ENCODE measurements at regions not wholly inside any gene's neighbourhood (a gene's known extent, or its start where the extent isn't known, plus 50 kb on each side); places are given as distances from the start of the nearest gene placed in this dataset.

DNA sequence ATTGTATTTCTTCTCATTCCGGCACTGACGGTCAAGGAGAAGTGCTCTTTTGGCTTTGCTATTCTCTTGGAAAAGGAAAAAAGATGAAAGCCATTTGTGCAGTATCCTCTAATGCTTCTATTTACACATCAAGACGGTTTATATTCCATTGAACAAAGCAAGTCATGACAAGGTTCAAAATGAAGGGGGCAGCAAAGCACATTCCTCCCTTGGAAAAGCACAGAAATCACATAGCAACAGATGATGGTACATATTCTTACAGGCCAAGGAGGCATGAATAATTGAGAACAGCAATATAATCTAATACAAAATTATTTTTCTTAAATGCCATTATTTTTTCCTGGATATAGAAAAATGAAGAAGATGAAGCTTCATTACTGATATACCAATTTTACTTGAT is 508.2 kb upstream of the JAG1 start:
- TF ChIP-seq POLR2A (IDR thresholded peaks at IDR 0.05) (no peak), CTCF (IDR thresholded peaks at IDR 0.05) (no peak)
- Histone ChIP-seq H3K36me3 (no peaks in the 10 kb centered on the region), H3K9me3 (peaks cover 0 to 4% (median 0%) of the 10 kb centered on the region in 4 donors), H3K4me3 (no peak overlapping the region), H3K27me3 (no peaks in the 10 kb centered on the region), H3K4me1 (no peaks in the 10 kb centered on the region), H3K27ac (no peak overlapping the region)
- no peak for DNase-seq

DNA sequence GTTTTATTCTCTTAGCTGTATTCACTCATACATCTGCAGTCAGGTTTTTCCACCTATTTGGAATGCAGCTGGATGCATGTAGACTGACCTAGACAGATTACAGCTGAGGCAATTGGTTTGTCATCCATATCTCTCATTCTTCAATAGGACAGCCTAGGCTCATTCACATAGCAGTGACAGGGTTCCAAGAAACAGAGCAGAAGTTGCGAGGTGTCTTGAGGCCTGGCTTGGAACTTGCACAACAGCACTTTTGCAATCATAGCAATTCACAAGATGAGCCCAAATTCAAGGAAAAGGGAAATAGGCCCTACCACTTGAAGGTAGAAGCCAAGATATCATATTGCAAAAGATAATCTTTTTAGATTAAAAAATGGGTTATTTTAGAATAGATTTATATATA is 508.9 kb upstream of the JAG1 start:
- no peaks in the 10 kb centered on the region for H3K36me3 ChIP-seq
- H3K27me3 ChIP-seq = no peaks in the 10 kb centered on the region
- peaks cover 0 to 4% (median 0%) of the 10 kb centered on the region in 4 donors for H3K9me3 ChIP-seq
- H3K4me1 ChIP-seq = no peaks in the 10 kb centered on the region
- no peak overlapping the region for H3K27ac ChIP-seq
- no peak for TF ChIP-seq POLR2A (IDR thresholded peaks at IDR 0.05)
- no peak for TF ChIP-seq CTCF (IDR thresholded peaks at IDR 0.05)
- DNase-seq = no peak
- no peak overlapping the region for H3K4me3 ChIP-seq

GRCh38 chr20:11186301-11187008 is 512.7 kb upstream of the JAG1 start:
- no peaks in the 10 kb centered on the region for H3K27me3 ChIP-seq

GRCh38 chr20:11188843-11189603 is 515.2 kb upstream of the JAG1 start:
- no peak for DNase-seq
- Histone ChIP-seq H3K27ac (no peak overlapping the region), H3K36me3 (no peaks in the 10 kb centered on the region), H3K9me3 (peaks cover 0 to 4% (median 0%) of the 10 kb centered on the region in 4 donors), H3K4me3 (no peak overlapping the region), H3K4me1 (no peaks in the 10 kb centered on the region), H3K27me3 (no peaks in the 10 kb centered on the region)
- TF ChIP-seq POLR2A (IDR thresholded peaks at IDR 0.05) (no peak), CTCF (IDR thresholded peaks at IDR 0.05) (no peak)

More at GRCh38 chr20:11186301-11187008, 512.7 kb upstream of the JAG1 start:
- Histone ChIP-seq H3K9me3 (peaks cover 0 to 4% (median 0%) of the 10 kb centered on the region in 4 donors), H3K36me3 (no peaks in the 10 kb centered on the region), H3K4me3 (no peak overlapping the region), H3K4me1 (no peaks in the 10 kb centered on the region), H3K27ac (no peak overlapping the region)
- no peak for TF ChIP-seq CTCF (IDR thresholded peaks at IDR 0.05)
- no peak for TF ChIP-seq POLR2A (IDR thresholded peaks at IDR 0.05)
- DNase-seq = no peak

- Histone ChIP-seq H3K27ac (no peak overlapping the region), H3K4me1 (no peaks in the 10 kb centered on the region), H3K9me3 (no peaks in the 10 kb centered on the region), H3K4me3 (no peak overlapping the region), H3K36me3 (no peaks in the 10 kb centered on the region), H3K27me3 (no peaks in the 10 kb centered on the region)
- no peak for DNase-seq
- no peak for TF ChIP-seq CTCF (IDR thresholded peaks at IDR 0.05)
- TF ChIP-seq POLR2A (IDR thresholded peaks at IDR 0.05) = no peak
Measured at GRCh38 chr20:11190741-11191140, 516.9 kb upstream of the JAG1 start.

Data from Peyer's patch (tissue), 4 donors.